ENCODE measurements at regions not wholly inside any gene's neighbourhood (a gene's known extent, or its start where the extent isn't known, plus 50 kb on each side); places are given as distances from the start of the nearest gene placed in this dataset.

DNA sequence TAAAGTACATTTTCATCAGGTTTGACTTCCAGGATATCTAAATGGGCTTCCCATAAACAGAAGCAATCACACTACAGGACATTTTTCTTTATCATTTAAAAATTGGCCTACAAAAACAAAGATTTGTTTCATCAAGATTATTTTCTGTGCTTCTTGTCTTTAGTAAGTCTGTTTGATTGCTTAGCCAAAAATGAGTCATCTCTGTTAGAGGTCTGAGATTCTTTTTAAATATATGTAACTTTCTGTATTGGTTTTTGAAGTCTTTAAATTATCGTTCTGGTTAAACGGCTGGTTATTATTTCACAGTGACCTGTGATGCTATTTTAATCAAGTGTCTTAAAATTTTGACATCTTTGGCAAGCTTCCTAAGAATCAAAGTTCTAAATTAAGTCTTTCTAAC, 62.7 kb downstream of the SLITRK1 start:
- Histone ChIP-seq H3K4me3 (ENCODE audit: low read length) (no peak overlapping the region), H3K36me3 (ENCODE audit: insufficient read depth, low read length) (no peaks in the 10 kb centered on the region), H3F3A (ENCODE audit: insufficient read depth, low read length, poor library complexity, severe bottlenecking) (no peaks in the 10 kb centered on the region), H3K27ac (ENCODE audit: low read length) (no peak overlapping the region), H3K9me3 (ENCODE audit: low read length) (no peaks in the 10 kb centered on the region), H3K9ac (ENCODE audit: low read length) (no peak overlapping the region), H3K27me3 (ENCODE audit: insufficient read depth, low read depth, low read length) (no peaks in the 10 kb centered on the region), H3K79me2 (replicated peaks; ENCODE audit: insufficient read depth, low read length) (no peaks in the 10 kb centered on the region), H2AFZ (ENCODE audit: low read depth, low read length) (no peak overlapping the region), H4K20me1 (ENCODE audit: insufficient read depth) (no peaks in the 10 kb centered on the region), H3K4me2 (ENCODE audit: low read length) (no peak overlapping the region), H3K9me2 (ENCODE audit: insufficient read depth, low read length) (no peaks in the 10 kb centered on the region)
- TF ChIP-seq, protein P1, sequence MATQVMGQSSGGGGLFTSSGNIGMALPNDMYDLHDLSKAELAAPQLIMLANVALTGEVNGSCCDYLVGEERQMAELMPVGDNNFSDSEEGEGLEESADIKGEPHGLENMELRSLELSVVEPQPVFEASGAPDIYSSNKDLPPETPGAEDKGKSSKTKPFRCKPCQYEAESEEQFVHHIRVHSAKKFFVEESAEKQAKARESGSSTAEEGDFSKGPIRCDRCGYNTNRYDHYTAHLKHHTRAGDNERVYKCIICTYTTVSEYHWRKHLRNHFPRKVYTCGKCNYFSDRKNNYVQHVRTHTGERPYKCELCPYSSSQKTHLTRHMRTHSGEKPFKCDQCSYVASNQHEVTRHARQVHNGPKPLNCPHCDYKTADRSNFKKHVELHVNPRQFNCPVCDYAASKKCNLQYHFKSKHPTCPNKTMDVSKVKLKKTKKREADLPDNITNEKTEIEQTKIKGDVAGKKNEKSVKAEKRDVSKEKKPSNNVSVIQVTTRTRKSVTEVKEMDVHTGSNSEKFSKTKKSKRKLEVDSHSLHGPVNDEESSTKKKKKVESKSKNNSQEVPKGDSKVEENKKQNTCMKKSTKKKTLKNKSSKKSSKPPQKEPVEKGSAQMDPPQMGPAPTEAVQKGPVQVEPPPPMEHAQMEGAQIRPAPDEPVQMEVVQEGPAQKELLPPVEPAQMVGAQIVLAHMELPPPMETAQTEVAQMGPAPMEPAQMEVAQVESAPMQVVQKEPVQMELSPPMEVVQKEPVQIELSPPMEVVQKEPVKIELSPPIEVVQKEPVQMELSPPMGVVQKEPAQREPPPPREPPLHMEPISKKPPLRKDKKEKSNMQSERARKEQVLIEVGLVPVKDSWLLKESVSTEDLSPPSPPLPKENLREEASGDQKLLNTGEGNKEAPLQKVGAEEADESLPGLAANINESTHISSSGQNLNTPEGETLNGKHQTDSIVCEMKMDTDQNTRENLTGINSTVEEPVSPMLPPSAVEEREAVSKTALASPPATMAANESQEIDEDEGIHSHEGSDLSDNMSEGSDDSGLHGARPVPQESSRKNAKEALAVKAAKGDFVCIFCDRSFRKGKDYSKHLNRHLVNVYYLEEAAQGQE (IDR thresholded peaks at IDR 0.05; ENCODE audit: borderline replicate concordance): no peak
- TF ChIP-seq POLR2AphosphoS5 (IDR thresholded peaks at IDR 0.05): no peak
- no peak for TF ChIP-seq MXI1 (conservative IDR thresholded peaks at IDR 0.05; ENCODE audit: poor library complexity, severe bottlenecking)

DNA sequence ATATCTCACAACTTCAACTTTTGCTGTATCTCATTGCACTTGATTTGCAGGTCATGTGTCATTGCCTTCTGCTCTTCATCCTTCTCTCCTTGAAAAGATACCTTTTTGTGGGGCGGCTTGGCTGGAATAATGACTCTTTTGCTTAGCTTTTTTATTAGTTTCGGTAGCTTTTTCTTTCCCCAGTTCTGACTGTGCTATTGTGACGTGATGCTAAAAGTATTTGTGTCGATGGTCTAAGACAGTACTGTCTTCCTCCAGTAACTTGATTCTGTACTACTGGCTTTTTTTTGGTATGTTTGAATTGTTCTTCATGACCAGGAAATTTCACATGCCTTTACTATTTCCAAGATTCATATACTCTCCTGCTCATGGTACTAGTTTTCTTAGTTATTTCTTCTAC, 63.1 kb downstream of the SLITRK1 start:
- no peaks in the 10 kb centered on the region for H3K79me2 ChIP-seq (replicated peaks; ENCODE audit: insufficient read depth, low read length)
- no peaks in the 10 kb centered on the region for H3K9me2 ChIP-seq (ENCODE audit: insufficient read depth, low read length)
- TF ChIP-seq TAF1 (IDR thresholded peaks at IDR 0.05; ENCODE audit: low read depth) (no peak), EP300 (conservative IDR thresholded peaks at IDR 0.05; ENCODE audit: poor library complexity, severe bottlenecking) (no peak)
- H3F3A ChIP-seq (ENCODE audit: insufficient read depth, low read length, poor library complexity, severe bottlenecking): no peaks in the 10 kb centered on the region
- H3K4me3 ChIP-seq (ENCODE audit: low read length): no peak overlapping the region
- no peaks in the 10 kb centered on the region for H3K36me3 ChIP-seq (ENCODE audit: insufficient read depth, low read length)
- H3K27ac ChIP-seq (ENCODE audit: low read length): no peak overlapping the region
- H2AFZ ChIP-seq (ENCODE audit: low read depth, low read length): no peak overlapping the region
- H3K4me2 ChIP-seq (ENCODE audit: low read length): no peak overlapping the region
- no peak overlapping the region for H3K9ac ChIP-seq (ENCODE audit: low read length)
- H4K20me1 ChIP-seq (ENCODE audit: insufficient read depth): no peaks in the 10 kb centered on the region
- H3K9me3 ChIP-seq (ENCODE audit: low read length): no peaks in the 10 kb centered on the region
- H3K27me3 ChIP-seq (ENCODE audit: insufficient read depth, low read depth, low read length): no peaks in the 10 kb centered on the region

DNA sequence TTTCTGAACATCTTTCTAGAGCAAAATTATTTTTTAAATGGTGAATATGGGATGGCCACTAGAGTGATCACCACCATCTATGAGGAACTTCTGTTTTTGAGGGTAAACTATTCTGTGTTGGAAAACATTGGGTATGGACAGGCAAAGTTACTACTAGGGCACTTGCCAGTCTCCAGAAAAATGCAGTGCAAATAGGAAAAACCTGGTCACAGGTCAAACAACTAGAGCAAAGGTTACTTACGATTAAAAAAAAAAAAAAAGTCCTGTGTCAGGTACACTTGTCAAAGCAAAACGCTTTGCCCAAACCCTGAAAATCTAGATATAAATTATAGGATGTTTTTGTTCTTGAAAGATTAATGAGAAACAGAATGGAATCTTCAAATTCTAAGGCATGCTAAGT, 66.2 kb downstream of the SLITRK1 start:
- no peak overlapping the region for H3K4me2 ChIP-seq (ENCODE audit: low read length)
- H3K36me3 ChIP-seq (ENCODE audit: insufficient read depth, low read length): no peaks in the 10 kb centered on the region
- no peaks in the 10 kb centered on the region for H3F3A ChIP-seq (ENCODE audit: insufficient read depth, low read length, poor library complexity, severe bottlenecking)
- no peak overlapping the region for H3K4me3 ChIP-seq (ENCODE audit: low read length)
- no peak for TF ChIP-seq TAF1 (IDR thresholded peaks at IDR 0.05; ENCODE audit: low read depth)
- no peak for TF ChIP-seq POLR2AphosphoS5 (IDR thresholded peaks at IDR 0.05)
- TF ChIP-seq, protein P2, sequence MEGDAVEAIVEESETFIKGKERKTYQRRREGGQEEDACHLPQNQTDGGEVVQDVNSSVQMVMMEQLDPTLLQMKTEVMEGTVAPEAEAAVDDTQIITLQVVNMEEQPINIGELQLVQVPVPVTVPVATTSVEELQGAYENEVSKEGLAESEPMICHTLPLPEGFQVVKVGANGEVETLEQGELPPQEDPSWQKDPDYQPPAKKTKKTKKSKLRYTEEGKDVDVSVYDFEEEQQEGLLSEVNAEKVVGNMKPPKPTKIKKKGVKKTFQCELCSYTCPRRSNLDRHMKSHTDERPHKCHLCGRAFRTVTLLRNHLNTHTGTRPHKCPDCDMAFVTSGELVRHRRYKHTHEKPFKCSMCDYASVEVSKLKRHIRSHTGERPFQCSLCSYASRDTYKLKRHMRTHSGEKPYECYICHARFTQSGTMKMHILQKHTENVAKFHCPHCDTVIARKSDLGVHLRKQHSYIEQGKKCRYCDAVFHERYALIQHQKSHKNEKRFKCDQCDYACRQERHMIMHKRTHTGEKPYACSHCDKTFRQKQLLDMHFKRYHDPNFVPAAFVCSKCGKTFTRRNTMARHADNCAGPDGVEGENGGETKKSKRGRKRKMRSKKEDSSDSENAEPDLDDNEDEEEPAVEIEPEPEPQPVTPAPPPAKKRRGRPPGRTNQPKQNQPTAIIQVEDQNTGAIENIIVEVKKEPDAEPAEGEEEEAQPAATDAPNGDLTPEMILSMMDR (IDR thresholded peaks at IDR 0.05; ENCODE audit: poor library complexity, severe bottlenecking): no peak
- TF ChIP-seq RAD21 (conservative IDR thresholded peaks at IDR 0.05): no peak
- H3K27me3 ChIP-seq (ENCODE audit: insufficient read depth, low read depth, low read length): no peaks in the 10 kb centered on the region
- no peaks in the 10 kb centered on the region for H3K9me3 ChIP-seq (ENCODE audit: low read length)
- H3K27ac ChIP-seq (ENCODE audit: low read length): no peak overlapping the region
- no peak overlapping the region for H2AFZ ChIP-seq (ENCODE audit: low read depth, low read length)
- no peaks in the 10 kb centered on the region for H4K20me1 ChIP-seq (ENCODE audit: insufficient read depth)
- no peaks in the 10 kb centered on the region for H3K9me2 ChIP-seq (ENCODE audit: insufficient read depth, low read length)
- H3K79me2 ChIP-seq (replicated peaks; ENCODE audit: insufficient read depth, low read length): no peaks in the 10 kb centered on the region
- no peak overlapping the region for H3K9ac ChIP-seq (ENCODE audit: low read length)
